ENCODE measurements at regions not wholly inside any gene's neighbourhood (a gene's known extent, or its start where the extent isn't known, plus 50 kb on each side); places are given as distances from the start of the nearest gene placed in this dataset.

DNA sequence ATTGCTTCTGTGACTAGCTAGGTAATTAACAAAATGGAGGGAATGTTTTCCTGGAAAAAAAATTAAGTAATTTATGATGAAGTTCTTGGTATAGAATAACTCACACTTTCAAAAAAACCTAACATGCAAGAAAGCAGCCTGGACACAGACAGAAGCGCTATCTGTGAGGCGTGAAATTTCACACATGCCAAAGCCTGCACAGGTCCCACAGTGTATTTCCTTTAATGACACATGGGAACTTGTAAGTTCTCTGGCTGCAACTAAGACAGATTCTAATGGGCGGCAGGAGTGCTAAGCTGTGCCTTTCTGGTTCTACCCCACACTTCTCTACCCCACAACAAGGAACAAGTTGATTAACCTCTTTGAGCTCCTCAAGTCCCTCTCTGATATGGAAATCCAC lies 84.9 kb upstream of the NEO1 start:
- Histone ChIP-seq H3K9ac (ENCODE audit: low read depth in 1 of 2, low read length in 2 of 2) (no peak overlapping the region), H3K4me1 (ENCODE audit: control insufficient read depth in 4 of 4, insufficient read depth in 4 of 4, low read length in 3 of 4) (no peaks in the 10 kb centered on the region), H3K36me3 (ENCODE audit: control insufficient read depth in 4 of 4, insufficient read depth in 3 of 4, low read depth in 1 of 4, low read length in 3 of 4) (no peaks in the 10 kb centered on the region), H3K4me3 (ENCODE audit: low read depth in 1 of 3, low read length in 3 of 3) (no peak overlapping the region), H3K9me3 (ENCODE audit: control insufficient read depth in 4 of 4, low read length in 3 of 4) (no peaks in the 10 kb centered on the region), H3K27me3 (ENCODE audit: control insufficient read depth in 4 of 4, insufficient read depth in 4 of 4, low read length in 3 of 4) (no peaks in the 10 kb centered on the region), H3K27ac (ENCODE audit: low read depth in 1 of 2, low read length in 2 of 2) (no peak overlapping the region)
- no peak for DNase-seq (ENCODE audit: low spot score)
- TF ChIP-seq EGR1 (IDR thresholded peaks at IDR 0.05; ENCODE audit: low read depth in 2 of 2), result no peak
- TF ChIP-seq, protein P1, sequence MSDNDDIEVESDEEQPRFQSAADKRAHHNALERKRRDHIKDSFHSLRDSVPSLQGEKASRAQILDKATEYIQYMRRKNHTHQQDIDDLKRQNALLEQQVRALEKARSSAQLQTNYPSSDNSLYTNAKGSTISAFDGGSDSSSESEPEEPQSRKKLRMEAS (IDR thresholded peaks at IDR 0.05), result no peak
- no peak for TF ChIP-seq SP1 (IDR thresholded peaks at IDR 0.05)
- TF ChIP-seq, protein P2, sequence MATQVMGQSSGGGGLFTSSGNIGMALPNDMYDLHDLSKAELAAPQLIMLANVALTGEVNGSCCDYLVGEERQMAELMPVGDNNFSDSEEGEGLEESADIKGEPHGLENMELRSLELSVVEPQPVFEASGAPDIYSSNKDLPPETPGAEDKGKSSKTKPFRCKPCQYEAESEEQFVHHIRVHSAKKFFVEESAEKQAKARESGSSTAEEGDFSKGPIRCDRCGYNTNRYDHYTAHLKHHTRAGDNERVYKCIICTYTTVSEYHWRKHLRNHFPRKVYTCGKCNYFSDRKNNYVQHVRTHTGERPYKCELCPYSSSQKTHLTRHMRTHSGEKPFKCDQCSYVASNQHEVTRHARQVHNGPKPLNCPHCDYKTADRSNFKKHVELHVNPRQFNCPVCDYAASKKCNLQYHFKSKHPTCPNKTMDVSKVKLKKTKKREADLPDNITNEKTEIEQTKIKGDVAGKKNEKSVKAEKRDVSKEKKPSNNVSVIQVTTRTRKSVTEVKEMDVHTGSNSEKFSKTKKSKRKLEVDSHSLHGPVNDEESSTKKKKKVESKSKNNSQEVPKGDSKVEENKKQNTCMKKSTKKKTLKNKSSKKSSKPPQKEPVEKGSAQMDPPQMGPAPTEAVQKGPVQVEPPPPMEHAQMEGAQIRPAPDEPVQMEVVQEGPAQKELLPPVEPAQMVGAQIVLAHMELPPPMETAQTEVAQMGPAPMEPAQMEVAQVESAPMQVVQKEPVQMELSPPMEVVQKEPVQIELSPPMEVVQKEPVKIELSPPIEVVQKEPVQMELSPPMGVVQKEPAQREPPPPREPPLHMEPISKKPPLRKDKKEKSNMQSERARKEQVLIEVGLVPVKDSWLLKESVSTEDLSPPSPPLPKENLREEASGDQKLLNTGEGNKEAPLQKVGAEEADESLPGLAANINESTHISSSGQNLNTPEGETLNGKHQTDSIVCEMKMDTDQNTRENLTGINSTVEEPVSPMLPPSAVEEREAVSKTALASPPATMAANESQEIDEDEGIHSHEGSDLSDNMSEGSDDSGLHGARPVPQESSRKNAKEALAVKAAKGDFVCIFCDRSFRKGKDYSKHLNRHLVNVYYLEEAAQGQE (IDR thresholded peaks at IDR 0.05), result no peak
- TF ChIP-seq JUND (IDR thresholded peaks at IDR 0.05), result no peak
- no peak for TF ChIP-seq HNF4G (IDR thresholded peaks at IDR 0.05)
- no peak for TF ChIP-seq TAF1 (conservative IDR thresholded peaks at IDR 0.05)
- no peak for TF ChIP-seq FOXA2 (IDR thresholded peaks at IDR 0.05)
- no peak for TF ChIP-seq RAD21 (IDR thresholded peaks at IDR 0.05)
- TF ChIP-seq NR2F2 (IDR thresholded peaks at IDR 0.05), result no peak
- no peak for TF ChIP-seq RXRA (IDR thresholded peaks at IDR 0.05)
- TF ChIP-seq HNF4A (conservative IDR thresholded peaks at IDR 0.05), result no peak
- TF ChIP-seq, protein P3, sequence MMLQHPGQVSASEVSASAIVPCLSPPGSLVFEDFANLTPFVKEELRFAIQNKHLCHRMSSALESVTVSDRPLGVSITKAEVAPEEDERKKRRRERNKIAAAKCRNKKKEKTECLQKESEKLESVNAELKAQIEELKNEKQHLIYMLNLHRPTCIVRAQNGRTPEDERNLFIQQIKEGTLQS (IDR thresholded peaks at IDR 0.05), result no peak
- TF ChIP-seq, protein P4, sequence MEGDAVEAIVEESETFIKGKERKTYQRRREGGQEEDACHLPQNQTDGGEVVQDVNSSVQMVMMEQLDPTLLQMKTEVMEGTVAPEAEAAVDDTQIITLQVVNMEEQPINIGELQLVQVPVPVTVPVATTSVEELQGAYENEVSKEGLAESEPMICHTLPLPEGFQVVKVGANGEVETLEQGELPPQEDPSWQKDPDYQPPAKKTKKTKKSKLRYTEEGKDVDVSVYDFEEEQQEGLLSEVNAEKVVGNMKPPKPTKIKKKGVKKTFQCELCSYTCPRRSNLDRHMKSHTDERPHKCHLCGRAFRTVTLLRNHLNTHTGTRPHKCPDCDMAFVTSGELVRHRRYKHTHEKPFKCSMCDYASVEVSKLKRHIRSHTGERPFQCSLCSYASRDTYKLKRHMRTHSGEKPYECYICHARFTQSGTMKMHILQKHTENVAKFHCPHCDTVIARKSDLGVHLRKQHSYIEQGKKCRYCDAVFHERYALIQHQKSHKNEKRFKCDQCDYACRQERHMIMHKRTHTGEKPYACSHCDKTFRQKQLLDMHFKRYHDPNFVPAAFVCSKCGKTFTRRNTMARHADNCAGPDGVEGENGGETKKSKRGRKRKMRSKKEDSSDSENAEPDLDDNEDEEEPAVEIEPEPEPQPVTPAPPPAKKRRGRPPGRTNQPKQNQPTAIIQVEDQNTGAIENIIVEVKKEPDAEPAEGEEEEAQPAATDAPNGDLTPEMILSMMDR (IDR thresholded peaks at IDR 0.05; ENCODE audit: low read depth, low read length, missing input control), result no peak
- TF ChIP-seq GABPA (IDR thresholded peaks at IDR 0.05 in 1 of 2, conservative IDR thresholded peaks at IDR 0.05 in 1 of 2), result no peak
- WGBS, result 52% methylated on average over 3 of the region's 3 CpGs

DNA sequence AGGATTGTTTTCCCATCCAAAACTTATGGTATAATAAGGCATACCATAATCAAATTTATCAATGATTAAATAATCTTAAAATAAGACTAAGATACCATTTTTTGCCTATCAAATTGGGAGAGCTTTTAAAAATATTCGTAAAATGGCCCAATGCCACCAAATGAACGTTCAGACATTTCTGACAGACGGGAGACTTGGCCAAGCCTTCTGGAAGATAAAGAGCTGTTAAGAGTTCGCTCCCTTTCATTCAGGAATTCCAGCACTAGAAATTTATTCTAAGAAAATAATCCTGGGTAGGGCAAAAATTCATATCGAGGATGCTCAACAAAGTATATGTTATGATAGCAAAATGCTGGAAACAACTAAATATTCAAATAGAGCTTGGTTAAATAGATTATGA lies 85.6 kb upstream of the NEO1 start:
- Histone ChIP-seq H3K9ac (ENCODE audit: low read depth in 1 of 2, low read length in 2 of 2) (no peak overlapping the region), H3K4me3 (ENCODE audit: low read depth in 1 of 3, low read length in 3 of 3) (no peak overlapping the region), H3K4me1 (ENCODE audit: control insufficient read depth in 4 of 4, insufficient read depth in 4 of 4, low read length in 3 of 4) (no peaks in the 10 kb centered on the region), H3K27ac (ENCODE audit: low read depth in 1 of 2, low read length in 2 of 2) (no peak overlapping the region), H3K36me3 (ENCODE audit: control insufficient read depth in 4 of 4, insufficient read depth in 3 of 4, low read depth in 1 of 4, low read length in 3 of 4) (no peaks in the 10 kb centered on the region), H3K9me3 (ENCODE audit: control insufficient read depth in 4 of 4, low read length in 3 of 4) (no peaks in the 10 kb centered on the region), H3K27me3 (ENCODE audit: control insufficient read depth in 4 of 4, insufficient read depth in 4 of 4, low read length in 3 of 4) (no peaks in the 10 kb centered on the region)
- no peak for DNase-seq (ENCODE audit: low spot score)
- WGBS, result 78% methylated on average over 5 of the region's 5 CpGs
- no peak for TF ChIP-seq GABPA (IDR thresholded peaks at IDR 0.05 in 1 of 2, conservative IDR thresholded peaks at IDR 0.05 in 1 of 2)
- TF ChIP-seq, protein P4 (IDR thresholded peaks at IDR 0.05; ENCODE audit: low read depth, low read length, missing input control), result no peak
- TF ChIP-seq, protein P5, sequence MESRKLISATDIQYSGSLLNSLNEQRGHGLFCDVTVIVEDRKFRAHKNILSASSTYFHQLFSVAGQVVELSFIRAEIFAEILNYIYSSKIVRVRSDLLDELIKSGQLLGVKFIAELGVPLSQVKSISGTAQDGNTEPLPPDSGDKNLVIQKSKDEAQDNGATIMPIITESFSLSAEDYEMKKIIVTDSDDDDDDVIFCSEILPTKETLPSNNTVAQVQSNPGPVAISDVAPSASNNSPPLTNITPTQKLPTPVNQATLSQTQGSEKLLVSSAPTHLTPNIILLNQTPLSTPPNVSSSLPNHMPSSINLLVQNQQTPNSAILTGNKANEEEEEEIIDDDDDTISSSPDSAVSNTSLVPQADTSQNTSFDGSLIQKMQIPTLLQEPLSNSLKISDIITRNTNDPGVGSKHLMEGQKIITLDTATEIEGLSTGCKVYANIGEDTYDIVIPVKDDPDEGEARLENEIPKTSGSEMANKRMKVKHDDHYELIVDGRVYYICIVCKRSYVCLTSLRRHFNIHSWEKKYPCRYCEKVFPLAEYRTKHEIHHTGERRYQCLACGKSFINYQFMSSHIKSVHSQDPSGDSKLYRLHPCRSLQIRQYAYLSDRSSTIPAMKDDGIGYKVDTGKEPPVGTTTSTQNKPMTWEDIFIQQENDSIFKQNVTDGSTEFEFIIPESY (IDR thresholded peaks at IDR 0.05), result no peak
- TF ChIP-seq HNF4G (IDR thresholded peaks at IDR 0.05), result no peak
- no peak for TF ChIP-seq YY1 (IDR thresholded peaks at IDR 0.05)
- no peak for TF ChIP-seq NR2F2 (IDR thresholded peaks at IDR 0.05)
- no peak for TF ChIP-seq SP1 (IDR thresholded peaks at IDR 0.05)
- TF ChIP-seq FOXA1 (IDR thresholded peaks at IDR 0.05), result no peak
- no peak for TF ChIP-seq RXRA (IDR thresholded peaks at IDR 0.05)
- TF ChIP-seq JUND (IDR thresholded peaks at IDR 0.05), result no peak
- TF ChIP-seq RAD21 (IDR thresholded peaks at IDR 0.05), result no peak
- TF ChIP-seq FOXA2 (IDR thresholded peaks at IDR 0.05), result no peak
- TF ChIP-seq, protein P1 (IDR thresholded peaks at IDR 0.05), result no peak
- TF ChIP-seq, protein P3 (IDR thresholded peaks at IDR 0.05), result no peak
